OCI-LY1 (cell line): ENCODE measurements at regions not wholly inside any gene's neighbourhood (a gene's known extent, or its start where the extent isn't known, plus 50 kb on each side); places are given as distances from the start of the nearest gene placed in this dataset.

ENCODE experiments used
- CTCF ChIP-seq: fragments of 200-600 bp; sonication (generic), shearing (Covaris generic); IDR thresholded peaks from 2 replicates; pipeline ENCODE4 v1.5.1; 2017; ENCODE audit warnings: mild to moderate bottlenecking, antibody characterized with exemption, low read length, moderate library complexity, mixed read lengths
- EZH2 ChIP-seq: fragments of 200-600 bp; sonication (generic), shearing (Covaris generic); IDR thresholded peaks from 2 replicates; pipeline ENCODE4 v1.8.0; 2017; ENCODE audit warnings: borderline replicate concordance, mixed run types, mild to moderate bottlenecking, antibody characterized with exemption, low read length, moderate library complexity, mixed read lengths

- TF ChIP-seq CTCF (no peak), EZH2 (no peak)
These were observed 211.3 kb upstream of the PRR16 start for GRCh38 chr5:120252839-120253238.
